ENCODE measurements at regions not wholly inside any gene's neighbourhood (a gene's known extent, or its start where the extent isn't known, plus 50 kb on each side); places are given as distances from the start of the nearest gene placed in this dataset.

- no peaks in the 10 kb centered on the region for H3K4me1 ChIP-seq (ENCODE audit: insufficient read depth, low read length, poor library complexity, severe bottlenecking)
- H4K20me1 ChIP-seq (ENCODE audit: insufficient read depth, low read length): no peaks in the 10 kb centered on the region
- CTCF ChIA-PET (ENCODE audit: unreplicated experiment): no interaction called here
- H3K4me3 ChIP-seq (ENCODE audit: low read depth, low read length, poor library complexity, severe bottlenecking): no peak overlapping the region
- POLR2A ChIA-PET: no interaction called here
- BruUV-seq (replicated peaks): no TSS peak
- no peaks in the 10 kb centered on the region for H3K9me3 ChIP-seq (ENCODE audit: low read length)
- H3K79me2 ChIP-seq (ENCODE audit: insufficient read depth, low read depth, low read length): no peaks in the 10 kb centered on the region
- no peak overlapping the region for H3K4me2 ChIP-seq (ENCODE audit: low read length)
- DNase-seq (ENCODE audit: low spot score): no peak
- H3K27ac ChIP-seq (ENCODE audit: low read depth, low read length, poor library complexity, severe bottlenecking): no peak overlapping the region
- H3K9me2 ChIP-seq (ENCODE audit: insufficient read depth, low read length): no peaks in the 10 kb centered on the region
- TF ChIP-seq EZH2phosphoT487 (IDR thresholded peaks at IDR 0.05; ENCODE audit: borderline replicate concordance, low read depth, low read length) (no peak), CTCF (conservative IDR thresholded peaks at IDR 0.05; ENCODE audit: low read length) (no peak)
- H3K36me3 ChIP-seq (ENCODE audit: insufficient read depth, low read length): no peaks in the 10 kb centered on the region
- intact Hi-C loops (cut with micrococcal nuclease; ENCODE audit: unreplicated experiment): loop anchor here (5.0 to 10.0 kb wide), 3 partner anchors 290 to 610 kb away; no protein-coding TSS in a partner anchor
- no peak overlapping the region for H2AFZ ChIP-seq (ENCODE audit: low read length)
Measured at GRCh38 chr21:32834211-32834915, 62.8 kb upstream of the PAXBP1 start.

GRCh38 chr21:32834916-32835235 lies 63.3 kb upstream of the PAXBP1 start:
- no peak for DNase-seq (ENCODE audit: low spot score)
- Histone ChIP-seq H3K4me3 (ENCODE audit: low read depth, low read length, poor library complexity, severe bottlenecking) (no peak overlapping the region), H3K4me1 (ENCODE audit: insufficient read depth, low read length, poor library complexity, severe bottlenecking) (no peaks in the 10 kb centered on the region), H3K4me2 (ENCODE audit: low read length) (no peak overlapping the region), H3K9me3 (ENCODE audit: low read length) (no peaks in the 10 kb centered on the region), H3K79me2 (ENCODE audit: insufficient read depth, low read depth, low read length) (no peaks in the 10 kb centered on the region), H4K20me1 (ENCODE audit: insufficient read depth, low read length) (no peaks in the 10 kb centered on the region), H3K36me3 (ENCODE audit: insufficient read depth, low read length) (no peaks in the 10 kb centered on the region), H3K27ac (ENCODE audit: low read depth, low read length, poor library complexity, severe bottlenecking) (no peak overlapping the region), H2AFZ (ENCODE audit: low read length) (no peak overlapping the region), H3K9me2 (ENCODE audit: insufficient read depth, low read length) (no peaks in the 10 kb centered on the region)
- POLR2A ChIA-PET: no interaction called here
- TF ChIP-seq EZH2phosphoT487 (IDR thresholded peaks at IDR 0.05; ENCODE audit: borderline replicate concordance, low read depth, low read length) (no peak), CTCF (conservative IDR thresholded peaks at IDR 0.05; ENCODE audit: low read length) (no peak)
- CTCF ChIA-PET (ENCODE audit: unreplicated experiment): no interaction called here
- intact Hi-C loops (cut with micrococcal nuclease; ENCODE audit: unreplicated experiment): loop anchor here (5.0 to 10.0 kb wide), 3 partner anchors 290 to 610 kb away; no protein-coding TSS in a partner anchor
- BruUV-seq (replicated peaks): no TSS peak

- CTCF ChIA-PET (ENCODE audit: unreplicated experiment): no interaction called here
- DNase-seq (ENCODE audit: low spot score): no peak
- no peaks in the 10 kb centered on the region for H4K20me1 ChIP-seq (ENCODE audit: insufficient read depth, low read length)
Measured at GRCh38 chr21:32842146-32842545, 70.6 kb upstream of the PAXBP1 start.

More at GRCh38 chr21:32842146-32842545, 70.6 kb upstream of the PAXBP1 start:
- Histone ChIP-seq H3K4me2 (ENCODE audit: low read length) (no peak overlapping the region), H2AFZ (ENCODE audit: low read length) (no peak overlapping the region), H3K4me1 (ENCODE audit: insufficient read depth, low read length, poor library complexity, severe bottlenecking) (no peaks in the 10 kb centered on the region), H3K36me3 (ENCODE audit: insufficient read depth, low read length) (no peaks in the 10 kb centered on the region), H3K9me3 (ENCODE audit: low read length) (no peaks in the 10 kb centered on the region), H3K27ac (ENCODE audit: low read depth, low read length, poor library complexity, severe bottlenecking) (no peak overlapping the region), H3K9me2 (ENCODE audit: insufficient read depth, low read length) (no peaks in the 10 kb centered on the region), H3K4me3 (ENCODE audit: low read depth, low read length, poor library complexity, severe bottlenecking) (no peak overlapping the region), H3K79me2 (ENCODE audit: insufficient read depth, low read depth, low read length) (no peaks in the 10 kb centered on the region)
- no peak for TF ChIP-seq EZH2phosphoT487 (IDR thresholded peaks at IDR 0.05; ENCODE audit: borderline replicate concordance, low read depth, low read length)
- no peak for TF ChIP-seq CTCF (conservative IDR thresholded peaks at IDR 0.05; ENCODE audit: low read length)
- BruUV-seq (replicated peaks): no TSS peak
- intact Hi-C loops (cut with micrococcal nuclease; ENCODE audit: unreplicated experiment): no loop called here
- POLR2A ChIA-PET: interaction anchor here (0.6 kb wide), 1 partner anchor 340 kb away, joined by 3 read pairs; no protein-coding TSS in a partner anchor
